DND-41 (cell line): ENCODE measurements at regions not wholly inside any gene's neighbourhood (a gene's known extent, or its start where the extent isn't known, plus 50 kb on each side); places are given as distances from the start of the nearest gene placed in this dataset.

ENCODE experiments used
- ATAC-seq: fragments of 200-7000 bp; cut with Tn5 transposase; 3 replicates; pipeline ENCODE4 v1.9.1; 2021; ENCODE audit warnings: low read depth; ENCODE audit not compliant: insufficient read depth
- DNase-seq: peaks from one replicate; pipeline ENCODE4 v3.0.0-alpha.2; 2020
- H2AFZ ChIP-seq: 2 replicates; pipeline ENCODE4 v1.6.0; 2012; ENCODE audit warnings: low read depth, low read length
- H3K27ac ChIP-seq: 2 replicates; pipeline ENCODE4 v1.5.1; 2012; ENCODE audit warnings: low read length, inconsistent platforms
- H3K27me3 ChIP-seq: fragments of 200-600 bp; sonication (generic); 2 replicates; pipeline ENCODE4 v1.6.0; 2012; ENCODE audit warnings: low read length, mild to moderate bottlenecking, inconsistent platforms; ENCODE audit not compliant: insufficient read depth, poor library complexity
- H3K36me3 ChIP-seq: 2 replicates; pipeline ENCODE4 v1.5.1; 2012; ENCODE audit warnings: low read length, inconsistent platforms; ENCODE audit not compliant: insufficient read depth
- H3K4me1 ChIP-seq: 2 replicates; pipeline ENCODE4 v1.5.1; 2012; ENCODE audit warnings: mild to moderate bottlenecking, low read length; ENCODE audit not compliant: insufficient read depth
- H3K4me2 ChIP-seq: 2 replicates; pipeline ENCODE4 v1.6.0; 2012; ENCODE audit warnings: mild to moderate bottlenecking, moderate library complexity, low read length, inconsistent platforms; ENCODE audit not compliant: insufficient read depth
- H3K4me3 ChIP-seq, 2 experiments: fragments of 200-600 bp in 1 of 2; shearing (Covaris generic) in 1 of 2; 2 replicates each; pipeline ENCODE4 v1.5.1; 2012 to 2016; ENCODE audit warnings: inconsistent platforms in 2 of 2, low read length in 2 of 2, mild to moderate bottlenecking in 2 of 2, low read depth in 1 of 2, moderate library complexity in 1 of 2
- H3K79me2 ChIP-seq: 2 replicates; pipeline ENCODE4 v1.6.0; 2012; ENCODE audit warnings: low read length, inconsistent platforms; ENCODE audit not compliant: insufficient read depth
- H3K9ac ChIP-seq: 2 replicates; pipeline ENCODE4 v1.6.0; 2012; ENCODE audit warnings: low read depth, mild to moderate bottlenecking, inconsistent platforms, low read length, moderate library complexity
- H3K9me3 ChIP-seq: 2 replicates; pipeline ENCODE4 v1.5.1; 2012; ENCODE audit warnings: low read length, moderate library complexity, mild to moderate bottlenecking, inconsistent platforms; ENCODE audit not compliant: insufficient read depth, severe bottlenecking
- H4K20me1 ChIP-seq: 2 replicates; pipeline ENCODE4 v1.6.0; 2012; ENCODE audit warnings: low read length; ENCODE audit not compliant: insufficient read depth
- EZH2 ChIP-seq: IDR thresholded peaks from 3 replicates; pipeline ENCODE4 v1.6.1; 2012; ENCODE audit warnings: borderline replicate concordance, low read depth, mild to moderate bottlenecking, moderate library complexity, low read length, inconsistent platforms; ENCODE audit not compliant: severe bottlenecking
- TF ChIP-seq, protein P1 (sequence below): IDR thresholded peaks from 2 replicates; pipeline ENCODE4 v1.5.1; 2012; ENCODE audit warnings: borderline replicate concordance, low read length, moderate library complexity, mild to moderate bottlenecking; ENCODE audit not compliant: poor library complexity, severe bottlenecking; ENCODE audit errors: extremely low read depth

GRCh38 chr1:94769551-94769950 is 50.6 kb upstream of the SLC44A3 start:
- Histone ChIP-seq H3K36me3 (no peaks in the 10 kb centered on the region), H3K9ac (no peak overlapping the region), H3K4me3 (no peak overlapping the region), H4K20me1 (no peaks in the 10 kb centered on the region), H3K4me1 (no peaks in the 10 kb centered on the region), H2AFZ (no peak overlapping the region), H3K27ac (no peak overlapping the region), H3K79me2 (no peaks in the 10 kb centered on the region), H3K27me3 (no peaks in the 10 kb centered on the region), H3K4me2 (no peak overlapping the region), H3K9me3 (no peaks in the 10 kb centered on the region)
- DNase-seq = no peak
- ATAC-seq = no peak
- TF ChIP-seq EZH2 = no peak
- TF ChIP-seq, protein P1, sequence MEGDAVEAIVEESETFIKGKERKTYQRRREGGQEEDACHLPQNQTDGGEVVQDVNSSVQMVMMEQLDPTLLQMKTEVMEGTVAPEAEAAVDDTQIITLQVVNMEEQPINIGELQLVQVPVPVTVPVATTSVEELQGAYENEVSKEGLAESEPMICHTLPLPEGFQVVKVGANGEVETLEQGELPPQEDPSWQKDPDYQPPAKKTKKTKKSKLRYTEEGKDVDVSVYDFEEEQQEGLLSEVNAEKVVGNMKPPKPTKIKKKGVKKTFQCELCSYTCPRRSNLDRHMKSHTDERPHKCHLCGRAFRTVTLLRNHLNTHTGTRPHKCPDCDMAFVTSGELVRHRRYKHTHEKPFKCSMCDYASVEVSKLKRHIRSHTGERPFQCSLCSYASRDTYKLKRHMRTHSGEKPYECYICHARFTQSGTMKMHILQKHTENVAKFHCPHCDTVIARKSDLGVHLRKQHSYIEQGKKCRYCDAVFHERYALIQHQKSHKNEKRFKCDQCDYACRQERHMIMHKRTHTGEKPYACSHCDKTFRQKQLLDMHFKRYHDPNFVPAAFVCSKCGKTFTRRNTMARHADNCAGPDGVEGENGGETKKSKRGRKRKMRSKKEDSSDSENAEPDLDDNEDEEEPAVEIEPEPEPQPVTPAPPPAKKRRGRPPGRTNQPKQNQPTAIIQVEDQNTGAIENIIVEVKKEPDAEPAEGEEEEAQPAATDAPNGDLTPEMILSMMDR = no peak

- Histone ChIP-seq H4K20me1 (no peaks in the 10 kb centered on the region), H3K9me3 (no peaks in the 10 kb centered on the region), H3K27ac (no peak overlapping the region), H3K4me3 (no peak overlapping the region), H2AFZ (no peak overlapping the region), H3K79me2 (no peaks in the 10 kb centered on the region), H3K9ac (no peak overlapping the region), H3K27me3 (no peaks in the 10 kb centered on the region), H3K36me3 (no peaks in the 10 kb centered on the region), H3K4me2 (no peak overlapping the region), H3K4me1 (no peaks in the 10 kb centered on the region)
- no peak for DNase-seq
- TF ChIP-seq, protein P1 = no peak
- no peak for TF ChIP-seq EZH2
- no peak for ATAC-seq
Measured at GRCh38 chr1:94768036-94768435, 52.1 kb upstream of the SLC44A3 start.

DNA sequence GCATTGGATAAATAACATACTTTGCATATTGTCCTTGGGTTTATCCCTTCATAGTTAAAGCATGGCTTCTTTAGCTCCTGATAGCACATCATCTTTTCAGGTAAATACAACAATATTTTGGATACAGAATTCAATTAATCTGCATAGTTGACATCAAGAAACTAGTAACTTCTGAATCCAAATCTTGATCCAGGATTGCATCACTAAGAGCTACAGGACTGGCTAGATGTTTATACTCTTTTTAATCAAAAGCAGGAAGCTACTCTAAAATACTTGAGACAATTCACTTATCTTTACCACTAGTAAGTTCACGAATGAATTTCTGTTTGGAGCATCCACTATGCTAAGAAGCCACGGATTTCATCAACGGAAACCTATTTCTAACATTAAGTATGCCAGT is 54.2 kb upstream of the SLC44A3 start:
- no peak overlapping the region for H3K9ac ChIP-seq
- no peak for DNase-seq
- no peak overlapping the region for H3K4me2 ChIP-seq
- no peak for ATAC-seq
- H3K4me3 ChIP-seq = no peak overlapping the region
- H3K27ac ChIP-seq = no peak overlapping the region
- H4K20me1 ChIP-seq = no peaks in the 10 kb centered on the region
- H3K4me1 ChIP-seq = no peaks in the 10 kb centered on the region
- H3K79me2 ChIP-seq = no peaks in the 10 kb centered on the region
- no peak overlapping the region for H2AFZ ChIP-seq
- TF ChIP-seq EZH2 = no peak
- TF ChIP-seq, protein P1 = no peak
- no peaks in the 10 kb centered on the region for H3K27me3 ChIP-seq
- no peaks in the 10 kb centered on the region for H3K36me3 ChIP-seq
- no peaks in the 10 kb centered on the region for H3K9me3 ChIP-seq

- H3K79me2 ChIP-seq = no peaks in the 10 kb centered on the region
- ATAC-seq = no peak
- H3K9me3 ChIP-seq = no peaks in the 10 kb centered on the region
- no peak overlapping the region for H3K27ac ChIP-seq
- peaks cover 19% of the 10 kb centered on the region for H3K4me1 ChIP-seq
- no peak overlapping the region for H3K4me3 ChIP-seq
- no peak for DNase-seq
- TF ChIP-seq EZH2 = no peak
- TF ChIP-seq, protein P1 = no peak
- no peak overlapping the region for H3K4me2 ChIP-seq
- H4K20me1 ChIP-seq = no peaks in the 10 kb centered on the region
- no peaks in the 10 kb centered on the region for H3K36me3 ChIP-seq
- H2AFZ ChIP-seq = no peak overlapping the region
- no peaks in the 10 kb centered on the region for H3K27me3 ChIP-seq
- H3K9ac ChIP-seq = no peak overlapping the region
Measured at GRCh38 chr1:94759188-94759587, 61.0 kb upstream of the SLC44A3 start.
